ENCODE measurements at regions not wholly inside any gene's neighbourhood (a gene's known extent, or its start where the extent isn't known, plus 50 kb on each side); places are given as distances from the start of the nearest gene placed in this dataset.
"Not testable (repeated sequence)": the region's sequence is repeated elsewhere in the genome, so short reads cannot be mapped to it uniquely, and the experiment has no call there.

GRCh38 chr5:8726383-8727036 lies 819.4 kb downstream of the SEMA5A start:
- ATAC-seq (ENCODE audit: insufficient read depth, low FRiP score) (no peak), DNase-seq (no peak)
- WGBS, 2 donors = 82 to 85% methylated on average over 10 to 11 of the region's 11 CpGs
- Histone ChIP-seq H3K9me3 (ENCODE audit: control insufficient read depth in 4 of 4, insufficient read depth in 3 of 4, low read length in 3 of 4) (peaks cover 0 to 2% (median 0%) of the 10 kb centered on the region in 4 donors), H3K27ac (ENCODE audit: low read depth in 1 of 2, low read length in 1 of 2) (no peak overlapping the region), H3K4me3 (no peak overlapping the region), H3K4me1 (ENCODE audit: control insufficient read depth in 5 of 5, insufficient read depth in 5 of 5, low read length in 5 of 5) (peaks cover 0 to 9% (median 0%) of the 10 kb centered on the region in 5 donors), H3K36me3 (ENCODE audit: control insufficient read depth in 4 of 4, insufficient read depth in 4 of 4, low read length in 4 of 4) (no peaks in the 10 kb centered on the region), H3K9ac (ENCODE audit: insufficient read depth in 1 of 2, low read length in 2 of 2) (no peak overlapping the region), H3K27me3 (ENCODE audit: control insufficient read depth in 3 of 3, insufficient read depth in 3 of 3, low read length in 2 of 3) (no peaks in the 10 kb centered on the region)
- TF ChIP-seq CTCF (IDR thresholded peaks at IDR 0.05; ENCODE audit: control extremely low read depth, extremely low read depth) = no peak

- Histone ChIP-seq H3K27me3 (ENCODE audit: control insufficient read depth in 3 of 3, insufficient read depth in 3 of 3, low read length in 2 of 3) (no peaks in the 10 kb centered on the region), H3K36me3 (ENCODE audit: control insufficient read depth in 4 of 4, insufficient read depth in 4 of 4, low read length in 4 of 4) (no peaks in the 10 kb centered on the region), H3K9me3 (ENCODE audit: control insufficient read depth in 4 of 4, insufficient read depth in 3 of 4, low read length in 3 of 4) (peaks cover 0 to 2% (median 0%) of the 10 kb centered on the region in 4 donors), H3K4me3 (no peak overlapping the region), H3K4me1 (ENCODE audit: control insufficient read depth in 5 of 5, insufficient read depth in 5 of 5, low read length in 5 of 5) (peaks cover 0 to 9% (median 0%) of the 10 kb centered on the region in 5 donors), H3K9ac (ENCODE audit: insufficient read depth in 1 of 2, low read length in 2 of 2) (no peak overlapping the region), H3K27ac (ENCODE audit: low read depth in 1 of 2, low read length in 1 of 2) (no peak overlapping the region)
- WGBS, 2 donors = 52 to 68% methylated on average over 4 of the region's 4 CpGs
- DNase-seq = peak in 1 of 3 donors; percentile 29
- no peak for TF ChIP-seq CTCF (IDR thresholded peaks at IDR 0.05; ENCODE audit: control extremely low read depth, extremely low read depth)
- no peak for ATAC-seq (ENCODE audit: insufficient read depth, low FRiP score)
Observed at GRCh38 chr5:8727396-8727795, 818.5 kb downstream of the SEMA5A start.

DNA sequence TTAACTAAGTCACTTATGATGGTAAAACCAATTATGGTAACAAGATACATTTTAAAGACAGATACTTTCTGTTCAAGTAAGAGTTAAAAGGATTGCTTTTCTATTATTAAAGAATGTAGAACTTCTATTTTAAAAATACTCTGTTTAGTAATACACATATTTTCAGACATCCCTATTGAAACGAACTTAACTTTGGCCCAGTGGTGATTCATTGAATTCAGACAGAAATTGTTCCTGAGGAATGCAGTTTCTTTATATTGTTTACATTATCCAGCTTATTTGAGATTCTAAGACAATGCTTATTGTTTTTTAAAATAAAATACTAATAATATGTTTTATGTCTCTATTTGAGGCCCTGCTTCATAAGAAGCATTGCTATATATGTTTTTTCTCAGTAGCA lies 816.4 kb downstream of the SEMA5A start:
- ATAC-seq (ENCODE audit: insufficient read depth, low FRiP score) (no peak), DNase-seq (no peak)
- no peak overlapping the region for H3K4me3 ChIP-seq
- H3K9me3 ChIP-seq (ENCODE audit: control insufficient read depth in 4 of 4, insufficient read depth in 3 of 4, low read length in 3 of 4) = peaks cover 0 to 2% (median 0%) of the 10 kb centered on the region in 4 donors
- WGBS, 2 donors = 48 to 62% methylated on average over 1 of the region's 1 CpG
- TF ChIP-seq CTCF (IDR thresholded peaks at IDR 0.05; ENCODE audit: control extremely low read depth, extremely low read depth) = no peak
- no peaks in the 10 kb centered on the region for H3K36me3 ChIP-seq (ENCODE audit: control insufficient read depth in 4 of 4, insufficient read depth in 4 of 4, low read length in 4 of 4)
- H3K4me1 ChIP-seq (ENCODE audit: control insufficient read depth in 5 of 5, insufficient read depth in 5 of 5, low read length in 5 of 5) = peaks cover 0 to 9% (median 0%) of the 10 kb centered on the region in 5 donors
- H3K27ac ChIP-seq (ENCODE audit: low read depth in 1 of 2, low read length in 1 of 2) = no peak overlapping the region
- no peaks in the 10 kb centered on the region for H3K27me3 ChIP-seq (ENCODE audit: control insufficient read depth in 3 of 3, insufficient read depth in 3 of 3, low read length in 2 of 3)
- H3K9ac ChIP-seq (ENCODE audit: insufficient read depth in 1 of 2, low read length in 2 of 2) = no peak overlapping the region

- ATAC-seq (ENCODE audit: insufficient read depth, low FRiP score) = no peak
- peaks cover 0 to 2% (median 0%) of the 10 kb centered on the region in 4 donors for H3K9me3 ChIP-seq (ENCODE audit: control insufficient read depth in 4 of 4, insufficient read depth in 3 of 4, low read length in 3 of 4)
Observed at GRCh38 chr5:8730194-8730593, 815.7 kb downstream of the SEMA5A start.

GRCh38 chr5:8731110-8731509 lies 814.8 kb downstream of the SEMA5A start:
- H3K4me1 ChIP-seq (ENCODE audit: control insufficient read depth in 5 of 5, insufficient read depth in 5 of 5, low read length in 5 of 5); H3K9ac ChIP-seq (ENCODE audit: insufficient read depth in 1 of 2, low read length in 2 of 2); H3K36me3 ChIP-seq (ENCODE audit: control insufficient read depth in 4 of 4, insufficient read depth in 4 of 4, low read length in 4 of 4); H3K27ac ChIP-seq (ENCODE audit: low read depth in 1 of 2, low read length in 1 of 2); DNase-seq; ATAC-seq (ENCODE audit: insufficient read depth, low FRiP score); H3K27me3 ChIP-seq (ENCODE audit: control insufficient read depth in 3 of 3, insufficient read depth in 3 of 3, low read length in 2 of 3); H3K9me3 ChIP-seq (ENCODE audit: control insufficient read depth in 4 of 4, insufficient read depth in 3 of 4, low read length in 3 of 4); H3K4me3 ChIP-seq: not testable (repeated sequence)
- WGBS, 2 donors = 88 to 92% methylated on average over 7 of the region's 7 CpGs

More at GRCh38 chr5:8730194-8730593, 815.7 kb downstream of the SEMA5A start:
- H3K36me3 ChIP-seq (ENCODE audit: control insufficient read depth in 4 of 4, insufficient read depth in 4 of 4, low read length in 4 of 4) = no peaks in the 10 kb centered on the region
- no peak for DNase-seq
- peaks cover 0 to 9% (median 0%) of the 10 kb centered on the region in 5 donors for H3K4me1 ChIP-seq (ENCODE audit: control insufficient read depth in 5 of 5, insufficient read depth in 5 of 5, low read length in 5 of 5)
- H3K27me3 ChIP-seq (ENCODE audit: control insufficient read depth in 3 of 3, insufficient read depth in 3 of 3, low read length in 2 of 3) = no peaks in the 10 kb centered on the region
- H3K4me3 ChIP-seq = no peak overlapping the region
- no peak for TF ChIP-seq CTCF (IDR thresholded peaks at IDR 0.05; ENCODE audit: control extremely low read depth, extremely low read depth)
- no peak overlapping the region for H3K27ac ChIP-seq (ENCODE audit: low read depth in 1 of 2, low read length in 1 of 2)
- 80 to 82% methylated on average over 2 of the region's 2 CpGs for whole genome bisulfite sequencing, 2 donors
- no peak overlapping the region for H3K9ac ChIP-seq (ENCODE audit: insufficient read depth in 1 of 2, low read length in 2 of 2)

Measured in lung (tissue), 11 donors.